Body of pancreas (tissue), 4 donors: ENCODE measurements at regions not wholly inside any gene's neighbourhood (a gene's known extent, or its start where the extent isn't known, plus 50 kb on each side); places are given as distances from the start of the nearest gene placed in this dataset.

Experiments
- POLR2A ChIP-seq, 3 donors: fragments of 450-650 bp; IDR thresholded peaks; one replicate each; pipeline ENCODE4 v1.6.1; 2016; ENCODE audit warnings: antibody characterized with exemption in 3 of 3, mild to moderate bottlenecking in 2 of 3
- TF ChIP-seq, protein P1 (sequence below), 7 experiments: fragments of 450-650 bp in 4 of 7; fragments of 200-600 bp in 3 of 7; sonication (generic) in 3 of 7; IDR thresholded peaks; one replicate each; pipeline ENCODE4 v1.5.1; 2016 to 2019; ENCODE audit warnings: antibody characterized with exemption in 7 of 7

DNA sequence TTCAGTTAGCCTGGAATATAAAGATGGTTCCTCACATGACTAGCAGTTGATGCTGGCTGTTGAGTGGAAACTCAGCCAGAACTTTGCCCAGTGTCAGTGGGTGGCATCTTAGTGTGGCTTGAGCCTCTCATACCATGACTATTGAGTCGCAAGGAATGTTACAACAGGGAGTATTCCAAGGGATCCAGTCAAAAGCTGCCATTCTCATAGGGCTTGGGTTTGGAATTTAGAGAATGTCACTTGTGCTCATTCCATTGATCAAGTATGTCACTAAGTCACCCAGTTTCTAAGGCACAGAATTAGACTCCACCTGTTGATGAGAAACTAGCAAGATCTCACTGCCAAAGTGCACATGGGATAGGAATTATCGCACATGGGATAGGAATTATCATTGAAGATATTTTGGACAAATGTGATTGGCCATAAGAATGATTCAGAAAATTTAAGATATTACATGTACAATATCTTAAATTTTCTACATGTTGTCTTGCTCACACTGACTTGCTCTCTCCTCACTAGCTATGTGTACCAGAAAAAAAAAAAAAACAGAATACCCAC is 1290.7 kb upstream of the ADGRL2 start:
- TF ChIP-seq, protein P1, sequence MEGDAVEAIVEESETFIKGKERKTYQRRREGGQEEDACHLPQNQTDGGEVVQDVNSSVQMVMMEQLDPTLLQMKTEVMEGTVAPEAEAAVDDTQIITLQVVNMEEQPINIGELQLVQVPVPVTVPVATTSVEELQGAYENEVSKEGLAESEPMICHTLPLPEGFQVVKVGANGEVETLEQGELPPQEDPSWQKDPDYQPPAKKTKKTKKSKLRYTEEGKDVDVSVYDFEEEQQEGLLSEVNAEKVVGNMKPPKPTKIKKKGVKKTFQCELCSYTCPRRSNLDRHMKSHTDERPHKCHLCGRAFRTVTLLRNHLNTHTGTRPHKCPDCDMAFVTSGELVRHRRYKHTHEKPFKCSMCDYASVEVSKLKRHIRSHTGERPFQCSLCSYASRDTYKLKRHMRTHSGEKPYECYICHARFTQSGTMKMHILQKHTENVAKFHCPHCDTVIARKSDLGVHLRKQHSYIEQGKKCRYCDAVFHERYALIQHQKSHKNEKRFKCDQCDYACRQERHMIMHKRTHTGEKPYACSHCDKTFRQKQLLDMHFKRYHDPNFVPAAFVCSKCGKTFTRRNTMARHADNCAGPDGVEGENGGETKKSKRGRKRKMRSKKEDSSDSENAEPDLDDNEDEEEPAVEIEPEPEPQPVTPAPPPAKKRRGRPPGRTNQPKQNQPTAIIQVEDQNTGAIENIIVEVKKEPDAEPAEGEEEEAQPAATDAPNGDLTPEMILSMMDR (IDR thresholded peaks at IDR 0.05): no peak
- no peak for TF ChIP-seq POLR2A (IDR thresholded peaks at IDR 0.05)
